SK-N-SH treated with all-trans-retinoic acid at 6 μM for 48 hours (cell line): ENCODE measurements at regions not wholly inside any gene's neighbourhood (a gene's known extent, or its start where the extent isn't known, plus 50 kb on each side); places are given as distances from the start of the nearest gene placed in this dataset.

Source experiments
- ATAC-seq: fragments of 200-7000 bp; cut with Tn5 transposase; 3 replicates; pipeline ENCODE4 v1.9.1; 2020; ENCODE audit warnings: mild to moderate bottlenecking, moderate library complexity
- BACH2 ChIP-seq: fragments of 250-450 bp; sonication (Bioruptor Pico); IDR thresholded peaks from 2 replicates; pipeline ENCODE4 v1.9.0; 2021; ENCODE audit warnings: mild to moderate bottlenecking, borderline replicate concordance
- CREB5 ChIP-seq: fragments of 250-450 bp; sonication (Bioruptor Pico); IDR thresholded peaks from 2 replicates; pipeline ENCODE4 v1.5.1; 2020; ENCODE audit warnings: low read depth, mild to moderate bottlenecking, moderate library complexity
- CSDC2 ChIP-seq: fragments of 250-450 bp; sonication (Bioruptor Pico); IDR thresholded peaks from 2 replicates; pipeline ENCODE4 v1.5.0; 2020; ENCODE audit warnings: mild to moderate bottlenecking, moderate library complexity
- ESRRG ChIP-seq: fragments of 250-450 bp; sonication (Bioruptor Pico); IDR thresholded peaks from 2 replicates; pipeline ENCODE4 v1.6.1; 2021; ENCODE audit warnings: mild to moderate bottlenecking
- GLIS3 ChIP-seq: fragments of 250-450 bp; sonication (Bioruptor Pico); IDR thresholded peaks from 2 replicates; pipeline ENCODE4 v1.5.0; 2020; ENCODE audit warnings: mild to moderate bottlenecking, moderate library complexity
- ISL1 ChIP-seq: fragments of 250-450 bp; sonication (Bioruptor Pico); IDR thresholded peaks from 2 replicates; pipeline ENCODE4 v2.1.2; 2022; ENCODE audit warnings: mild to moderate bottlenecking, moderate library complexity
- OSR1 ChIP-seq: fragments of 250-450 bp; sonication (Bioruptor Pico); IDR thresholded peaks from 2 replicates; pipeline ENCODE4 v1.8.0; 2022; ENCODE audit warnings: moderate library complexity, mild to moderate bottlenecking, inconsistent platforms
- PATZ1 ChIP-seq: fragments of 250-450 bp; sonication (Bioruptor Pico); IDR thresholded peaks from 2 replicates; pipeline ENCODE4 v1.8.0; 2020; ENCODE audit warnings: mild to moderate bottlenecking, moderate library complexity, borderline replicate concordance
- PPARA ChIP-seq: fragments of 250-450 bp; sonication (Bioruptor Pico); IDR thresholded peaks from 2 replicates; pipeline ENCODE4 v1.5.0; 2020; ENCODE audit warnings: mild to moderate bottlenecking, borderline replicate concordance
- RARB ChIP-seq: fragments of 250-450 bp; sonication (Bioruptor Pico); IDR thresholded peaks from 2 replicates; pipeline ENCODE4 v1.8.0; 2021; ENCODE audit warnings: mild to moderate bottlenecking, moderate library complexity
- SNAI2 ChIP-seq: fragments of 250-450 bp; sonication (Bioruptor Pico); IDR thresholded peaks from 2 replicates; pipeline ENCODE4 v1.5.0; 2020; ENCODE audit warnings: mild to moderate bottlenecking, moderate library complexity
- TCF4 ChIP-seq: fragments of 250-450 bp; sonication (Bioruptor Pico); IDR thresholded peaks from 2 replicates; pipeline ENCODE4 v1.8.0; 2021; ENCODE audit warnings: mild to moderate bottlenecking, moderate library complexity, borderline replicate concordance
- ZC3H10 ChIP-seq: fragments of 250-450 bp; sonication (Bioruptor Pico); IDR thresholded peaks from 2 replicates; pipeline ENCODE4 v1.5.1; 2021; ENCODE audit warnings: mild to moderate bottlenecking, moderate library complexity
- ZFP3 ChIP-seq: fragments of 250-450 bp; sonication (Bioruptor Pico); IDR thresholded peaks from 2 replicates; pipeline ENCODE4 v1.5.0; 2020; ENCODE audit warnings: mild to moderate bottlenecking, moderate library complexity
- ZFP30 ChIP-seq: fragments of 450-650 bp; formaldehyde crosslinking; IDR thresholded peaks from 2 replicates; pipeline ENCODE4 v1.5.0; 2022; ENCODE audit warnings: mild to moderate bottlenecking, moderate library complexity
- ZNF565 ChIP-seq: fragments of 450-650 bp; formaldehyde crosslinking; conservative IDR thresholded peaks from 2 replicates; pipeline ENCODE4 v1.5.0; 2020; ENCODE audit warnings: low read depth, mild to moderate bottlenecking, moderate library complexity
- ZNF70 ChIP-seq: fragments of 450-650 bp; formaldehyde crosslinking; IDR thresholded peaks from 2 replicates; pipeline ENCODE4 v1.5.0; 2020; ENCODE audit warnings: mild to moderate bottlenecking, moderate library complexity
- ZNF8 ChIP-seq: fragments of 450-650 bp; formaldehyde crosslinking; IDR thresholded peaks from 2 replicates; pipeline ENCODE4 v1.5.0; 2020; ENCODE audit warnings: mild to moderate bottlenecking, moderate library complexity
- TF ChIP-seq, protein P1 (sequence below): fragments of 250-450 bp; sonication (Bioruptor Pico); IDR thresholded peaks from 2 replicates; pipeline ENCODE4 v1.5.1; 2021; ENCODE audit warnings: mild to moderate bottlenecking, moderate library complexity
- TF ChIP-seq, protein P2 (sequence below): fragments of 250-450 bp; sonication (Bioruptor Pico); IDR thresholded peaks from 2 replicates; pipeline ENCODE4 v1.5.0; 2020; ENCODE audit warnings: mild to moderate bottlenecking, moderate library complexity

- TF ChIP-seq PATZ1 (CRISPR knock-in tag) (no peak), ZNF565 (CRISPR knock-in tag) (no peak)
- no peak for ATAC-seq
These were observed 133.8 kb upstream of the RFX3 start for GRCh38 chr9:3659647-3660046.

DNA sequence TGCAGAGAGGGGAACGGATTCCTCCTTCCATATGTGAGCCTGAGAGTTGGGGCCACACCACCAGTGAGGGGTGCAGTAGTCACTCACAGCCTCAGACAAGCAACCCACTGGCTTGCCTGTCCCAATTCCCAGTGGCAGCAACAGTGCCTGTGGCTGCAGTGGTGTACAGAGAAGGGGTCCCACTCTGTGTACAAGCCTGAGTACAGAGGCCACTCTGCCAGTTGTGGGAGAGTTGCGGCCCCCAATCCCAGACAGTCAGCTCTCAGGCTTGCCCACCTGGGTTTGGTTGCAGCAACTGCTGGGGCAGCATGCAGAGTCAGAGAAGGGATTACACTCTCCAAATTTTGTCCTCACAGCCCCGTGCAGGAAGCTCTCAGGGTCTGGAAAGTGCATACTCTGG is 133.2 kb upstream of the RFX3 start:
- ATAC-seq = no peak
- TF ChIP-seq ZNF70 = no peak
- no peak for TF ChIP-seq OSR1
- no peak for TF ChIP-seq SNAI2 (CRISPR knock-in tag)
- TF ChIP-seq TCF4 (CRISPR knock-in tag) = no peak
- TF ChIP-seq, protein P1, sequence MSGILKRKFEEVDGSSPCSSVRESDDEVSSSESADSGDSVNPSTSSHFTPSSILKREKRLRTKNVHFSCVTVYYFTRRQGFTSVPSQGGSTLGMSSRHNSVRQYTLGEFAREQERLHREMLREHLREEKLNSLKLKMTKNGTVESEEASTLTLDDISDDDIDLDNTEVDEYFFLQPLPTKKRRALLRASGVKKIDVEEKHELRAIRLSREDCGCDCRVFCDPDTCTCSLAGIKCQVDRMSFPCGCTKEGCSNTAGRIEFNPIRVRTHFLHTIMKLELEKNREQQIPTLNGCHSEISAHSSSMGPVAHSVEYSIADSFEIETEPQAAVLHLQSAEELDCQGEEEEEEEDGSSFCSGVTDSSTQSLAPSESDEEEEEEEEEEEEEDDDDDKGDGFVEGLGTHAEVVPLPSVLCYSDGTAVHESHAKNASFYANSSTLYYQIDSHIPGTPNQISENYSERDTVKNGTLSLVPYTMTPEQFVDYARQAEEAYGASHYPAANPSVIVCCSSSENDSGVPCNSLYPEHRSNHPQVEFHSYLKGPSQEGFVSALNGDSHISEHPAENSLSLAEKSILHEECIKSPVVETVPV = no peak
- TF ChIP-seq ZFP30 (CRISPR knock-in tag) = no peak
- no peak for TF ChIP-seq ZNF565 (CRISPR knock-in tag)
- TF ChIP-seq, protein P2, sequence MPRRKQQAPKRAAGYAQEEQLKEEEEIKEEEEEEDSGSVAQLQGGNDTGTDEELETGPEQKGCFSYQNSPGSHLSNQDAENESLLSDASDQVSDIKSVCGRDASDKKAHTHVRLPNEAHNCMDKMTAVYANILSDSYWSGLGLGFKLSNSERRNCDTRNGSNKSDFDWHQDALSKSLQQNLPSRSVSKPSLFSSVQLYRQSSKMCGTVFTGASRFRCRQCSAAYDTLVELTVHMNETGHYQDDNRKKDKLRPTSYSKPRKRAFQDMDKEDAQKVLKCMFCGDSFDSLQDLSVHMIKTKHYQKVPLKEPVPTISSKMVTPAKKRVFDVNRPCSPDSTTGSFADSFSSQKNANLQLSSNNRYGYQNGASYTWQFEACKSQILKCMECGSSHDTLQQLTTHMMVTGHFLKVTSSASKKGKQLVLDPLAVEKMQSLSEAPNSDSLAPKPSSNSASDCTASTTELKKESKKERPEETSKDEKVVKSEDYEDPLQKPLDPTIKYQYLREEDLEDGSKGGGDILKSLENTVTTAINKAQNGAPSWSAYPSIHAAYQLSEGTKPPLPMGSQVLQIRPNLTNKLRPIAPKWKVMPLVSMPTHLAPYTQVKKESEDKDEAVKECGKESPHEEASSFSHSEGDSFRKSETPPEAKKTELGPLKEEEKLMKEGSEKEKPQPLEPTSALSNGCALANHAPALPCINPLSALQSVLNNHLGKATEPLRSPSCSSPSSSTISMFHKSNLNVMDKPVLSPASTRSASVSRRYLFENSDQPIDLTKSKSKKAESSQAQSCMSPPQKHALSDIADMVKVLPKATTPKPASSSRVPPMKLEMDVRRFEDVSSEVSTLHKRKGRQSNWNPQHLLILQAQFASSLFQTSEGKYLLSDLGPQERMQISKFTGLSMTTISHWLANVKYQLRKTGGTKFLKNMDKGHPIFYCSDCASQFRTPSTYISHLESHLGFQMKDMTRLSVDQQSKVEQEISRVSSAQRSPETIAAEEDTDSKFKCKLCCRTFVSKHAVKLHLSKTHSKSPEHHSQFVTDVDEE = no peak
- TF ChIP-seq ESRRG (CRISPR knock-in tag) = no peak

GRCh38 chr9:3656224-3656623 is 130.4 kb upstream of the RFX3 start:
- ATAC-seq = no peak
- TF ChIP-seq ZFP3 (CRISPR knock-in tag) (no peak), ISL1 (no peak), GLIS3 (CRISPR knock-in tag) (no peak), ZNF8 (no peak), ZNF565 (CRISPR knock-in tag) (no peak), OSR1 (no peak), PPARA (CRISPR knock-in tag) (no peak), BACH2 (no peak), RARB (CRISPR knock-in tag) (no peak), PATZ1 (CRISPR knock-in tag) (no peak), TCF4 (CRISPR knock-in tag) (no peak), ZC3H10 (no peak), CREB5 (CRISPR knock-in tag) (no peak), SNAI2 (CRISPR knock-in tag) (no peak), CSDC2 (no peak)
- TF ChIP-seq, protein P1 = no peak
